CD1c-positive myeloid dendritic cell (primary cell): ENCODE measurements at regions not wholly inside any gene's neighbourhood (a gene's known extent, or its start where the extent isn't known, plus 50 kb on each side); places are given as distances from the start of the nearest gene placed in this dataset.

ENCODE experiments used
- DNase-seq: peaks from one replicate; pipeline ENCODE4 v3.0.0-alpha.2; 2016; ENCODE audit errors: extremely low spot score

DNA sequence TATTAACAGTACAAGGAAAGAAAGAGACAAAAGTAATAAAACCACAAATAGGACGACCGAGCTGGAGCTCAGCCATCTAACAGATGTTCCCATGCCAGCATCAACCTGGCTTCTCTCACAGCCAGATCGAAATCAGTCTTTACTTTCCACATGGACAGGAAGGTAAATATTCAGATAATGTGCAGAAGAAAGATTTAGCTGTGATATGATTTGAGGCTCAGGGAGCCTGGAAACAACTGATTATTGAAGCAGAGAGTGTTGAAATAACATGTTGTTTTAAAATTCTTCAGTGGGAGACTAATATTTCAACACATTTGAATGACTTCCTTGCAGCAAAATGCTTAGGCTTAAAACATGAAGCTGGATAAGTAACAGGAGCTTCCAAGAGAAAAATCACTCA, 546.8 kb downstream of the ETS1 start:
- DNase-seq: peak; percentile 8

- DNase-seq: peak; percentile 81
These were observed 548.0 kb downstream of the ETS1 start for GRCh38 chr11:128039140-128040021.

DNA sequence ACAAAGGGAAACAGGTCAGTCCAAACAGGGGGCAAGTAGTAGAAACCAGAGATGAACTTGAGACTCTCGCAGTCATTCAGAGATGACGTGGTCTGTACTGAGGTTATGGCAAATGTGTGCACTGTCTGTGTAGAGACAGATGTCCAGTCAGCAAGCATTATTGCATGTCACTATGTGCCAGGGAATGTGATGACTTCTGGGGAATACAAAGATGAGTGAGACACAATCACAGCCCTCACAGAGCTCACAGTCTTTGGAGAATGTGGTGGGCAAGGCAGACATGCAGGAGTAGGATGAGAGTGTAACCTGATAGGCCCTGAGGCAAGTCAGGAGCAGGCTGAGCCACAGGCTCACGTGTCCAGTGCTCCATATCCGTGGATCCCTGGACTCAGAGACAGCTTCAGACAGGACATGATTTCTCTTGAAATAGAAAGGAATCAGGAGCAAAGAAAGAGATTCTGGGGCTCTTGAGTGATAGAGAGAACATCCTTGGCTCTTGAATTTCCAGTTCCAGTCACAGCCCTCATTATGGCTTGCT, 550.7 kb downstream of the ETS1 start:
- DNase-seq: no peak

DNA sequence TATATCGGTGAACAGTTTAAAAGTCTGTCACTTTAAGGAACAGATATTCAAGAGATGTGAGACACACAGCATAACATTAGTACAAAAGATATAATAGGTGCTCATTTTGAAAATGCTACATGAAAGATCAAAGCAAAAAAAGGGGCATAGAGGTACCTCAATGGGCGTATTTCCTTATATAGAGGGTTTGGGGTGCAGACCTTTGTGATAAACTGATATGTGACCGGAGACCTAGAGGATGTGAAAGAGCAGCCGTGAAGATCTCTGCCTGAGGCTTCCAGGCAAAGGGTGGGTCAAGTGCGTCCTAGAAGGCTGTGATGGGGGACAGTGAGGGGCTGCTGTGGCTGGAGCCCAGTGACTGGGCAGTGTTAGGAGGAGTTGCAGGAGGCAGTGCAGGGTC, 551.4 kb downstream of the ETS1 start:
- no peak for DNase-seq

DNA sequence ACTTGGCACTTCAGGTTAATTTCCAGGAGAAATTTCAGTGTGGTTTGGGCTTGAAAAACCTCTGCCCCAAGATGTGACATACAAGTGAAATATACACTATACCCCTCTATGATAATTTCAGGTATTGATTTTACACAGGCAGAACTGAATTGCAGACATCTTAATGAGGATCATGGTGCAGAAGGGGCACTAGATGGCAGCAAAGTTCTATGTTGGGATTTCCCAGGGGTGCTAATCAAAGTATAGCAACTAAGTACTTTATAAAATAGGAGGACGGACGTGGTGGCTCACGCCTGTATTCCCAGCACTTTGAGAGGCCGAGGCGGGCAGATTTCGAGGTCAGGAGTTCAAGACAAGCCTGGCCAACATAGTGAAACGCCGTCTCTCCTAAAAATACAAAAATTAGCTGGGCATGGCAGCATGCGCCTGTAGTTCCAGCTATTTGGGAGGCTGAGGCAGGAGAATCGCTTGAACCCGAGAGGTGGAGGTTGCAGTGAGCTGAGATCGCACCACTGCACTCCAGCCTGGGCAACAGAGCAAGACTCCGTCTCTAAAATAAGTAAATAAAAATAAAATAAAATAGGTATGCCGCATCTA, 555.7 kb downstream of the ETS1 start:
- peak; percentile 80 for DNase-seq

GRCh38 chr11:128029219-128029722, 558.1 kb downstream of the ETS1 start:
- no peak for DNase-seq

- DNase-seq: peak; percentile 32
These were observed 560.8 kb downstream of the ETS1 start for GRCh38 chr11:128026596-128026995.

GRCh38 chr11:128022761-128023160, 564.6 kb downstream of the ETS1 start:
- no peak for DNase-seq

GRCh38 chr11:128022007-128022368, 565.4 kb downstream of the ETS1 start:
- no peak for DNase-seq

GRCh38 chr11:128021349-128022006, 565.9 kb downstream of the ETS1 start:
- no peak for DNase-seq

GRCh38 chr11:128018692-128019091, 568.7 kb downstream of the ETS1 start:
- no peak for DNase-seq

GRCh38 chr11:128005562-128005961, 581.8 kb downstream of the ETS1 start:
- no peak for DNase-seq

DNA sequence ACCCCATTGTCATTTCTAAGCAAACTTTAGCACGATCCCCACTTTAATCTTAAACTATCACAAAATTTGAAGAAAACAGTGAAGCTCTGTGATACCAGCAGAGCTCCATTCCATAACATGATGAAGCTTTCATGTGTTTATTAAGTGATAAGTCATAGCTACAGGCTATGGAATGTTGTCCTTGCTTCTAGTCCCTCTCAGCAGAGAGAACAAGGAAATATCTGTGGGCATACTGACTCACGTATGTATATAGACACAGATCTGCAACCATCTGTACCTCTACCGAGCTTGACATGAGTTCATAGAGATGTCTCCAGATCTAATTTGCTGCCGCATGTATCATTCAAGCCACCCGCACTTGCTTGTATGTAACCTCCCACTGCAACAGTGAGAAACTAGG, 588.9 kb downstream of the ETS1 start:
- DNase-seq: no peak

DNA sequence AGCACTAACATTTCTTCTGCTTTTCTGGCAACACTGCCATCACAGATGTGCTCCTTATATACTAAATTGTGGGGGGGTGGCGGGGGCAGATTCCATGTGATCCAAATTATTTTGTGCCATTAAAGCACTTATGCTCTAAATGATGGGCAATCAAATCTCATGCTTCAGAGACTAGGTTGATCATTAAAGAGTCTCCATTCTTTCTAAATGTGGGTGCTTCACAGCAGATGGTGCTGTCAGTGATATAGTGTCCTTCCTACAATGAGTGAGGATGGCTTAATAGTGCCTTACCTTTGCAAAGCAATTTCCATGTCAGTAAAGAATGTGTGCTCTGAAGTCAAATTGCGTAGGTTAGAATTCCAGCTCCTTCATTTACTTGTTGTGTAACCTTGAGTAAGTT, 589.8 kb downstream of the ETS1 start:
- DNase-seq: no peak

DNA sequence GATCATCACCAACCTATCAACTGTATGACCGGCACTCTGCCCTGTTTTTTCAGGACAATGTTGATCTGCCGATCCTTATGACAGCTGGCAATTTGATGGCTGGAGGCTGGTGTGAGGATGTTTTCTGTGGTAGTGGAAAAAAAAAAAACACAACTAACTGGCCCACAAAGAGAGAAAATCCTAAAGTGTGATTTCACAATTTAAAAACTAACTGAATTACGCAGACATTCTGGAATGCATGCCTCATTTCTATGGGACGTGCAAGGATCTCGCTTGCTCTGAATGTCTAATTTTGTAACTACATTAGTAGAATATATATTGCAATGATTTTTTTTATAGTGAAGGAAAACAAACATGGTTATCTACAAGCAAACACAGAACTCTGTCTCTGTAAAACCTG, 590.5 kb downstream of the ETS1 start:
- DNase-seq: no peak

DNA sequence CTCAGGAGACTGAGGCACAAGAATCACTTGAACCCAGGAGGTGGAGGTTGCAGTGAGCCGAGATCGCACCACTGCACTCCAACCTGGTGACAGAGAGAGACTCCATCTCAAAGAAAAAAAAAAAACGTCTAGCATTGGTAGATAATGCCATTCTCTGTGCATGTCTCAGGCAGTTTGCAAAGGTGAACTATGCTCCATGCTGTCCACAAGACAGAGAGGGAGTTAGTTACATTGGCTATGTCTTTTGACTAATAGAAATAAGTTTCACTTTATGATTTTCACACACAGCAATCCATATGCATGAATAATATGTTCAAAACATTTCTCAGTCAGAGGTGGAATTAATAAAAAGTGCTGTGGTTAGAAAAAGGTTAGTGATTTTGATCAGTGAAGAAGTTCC, 591.4 kb downstream of the ETS1 start:
- no peak for DNase-seq

- DNase-seq: no peak
These were observed 592.6 kb downstream of the ETS1 start for GRCh38 chr11:127994736-127995135.

- DNase-seq: no peak
These were observed 593.6 kb downstream of the ETS1 start for GRCh38 chr11:127993788-127994187.

GRCh38 chr11:127993281-127993680, 594.1 kb downstream of the ETS1 start:
- DNase-seq: no peak

DNA sequence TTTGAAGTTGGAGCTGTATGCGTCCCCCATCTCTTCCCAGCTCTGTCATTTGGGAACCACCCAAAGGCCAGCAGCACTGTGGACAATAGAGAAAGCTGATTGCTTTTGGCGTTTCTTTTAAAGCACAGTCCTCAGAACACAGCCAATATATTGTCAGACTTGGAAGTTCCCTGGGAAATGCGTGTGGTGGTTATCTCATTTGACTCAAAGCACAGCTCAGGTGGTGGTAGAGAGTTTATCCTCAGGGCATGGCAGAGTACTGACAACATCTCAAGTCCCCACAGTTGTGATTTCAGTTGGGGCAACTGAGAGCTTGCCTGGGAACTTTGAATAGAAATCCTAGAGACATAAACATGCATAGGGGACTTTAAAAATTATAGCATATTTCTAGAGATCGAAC, 601.3 kb downstream of the ETS1 start:
- no peak for DNase-seq

- no peak for DNase-seq
These were observed 614.5 kb downstream of the ETS1 start for GRCh38 chr11:127972816-127973215.

DNA sequence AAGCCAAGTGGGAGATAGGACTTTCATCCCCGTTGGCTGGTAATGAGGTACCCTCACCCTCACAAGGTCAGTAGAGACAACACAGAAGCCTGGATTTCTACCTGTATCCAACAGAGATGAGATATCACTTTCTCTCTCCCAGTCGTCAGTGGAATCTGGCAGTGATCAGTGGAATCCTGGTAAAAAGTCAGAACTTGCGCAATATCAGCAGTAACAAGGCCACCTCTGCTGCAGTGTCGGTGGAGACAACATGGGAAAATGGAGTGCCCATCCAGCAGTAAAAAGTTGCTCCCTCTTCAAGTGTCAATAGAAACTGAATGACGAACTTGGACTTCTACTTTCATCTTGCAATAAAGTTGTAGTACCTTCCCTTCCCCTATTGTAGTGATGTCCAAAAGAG, 615.9 kb downstream of the ETS1 start:
- no peak for DNase-seq

DNA sequence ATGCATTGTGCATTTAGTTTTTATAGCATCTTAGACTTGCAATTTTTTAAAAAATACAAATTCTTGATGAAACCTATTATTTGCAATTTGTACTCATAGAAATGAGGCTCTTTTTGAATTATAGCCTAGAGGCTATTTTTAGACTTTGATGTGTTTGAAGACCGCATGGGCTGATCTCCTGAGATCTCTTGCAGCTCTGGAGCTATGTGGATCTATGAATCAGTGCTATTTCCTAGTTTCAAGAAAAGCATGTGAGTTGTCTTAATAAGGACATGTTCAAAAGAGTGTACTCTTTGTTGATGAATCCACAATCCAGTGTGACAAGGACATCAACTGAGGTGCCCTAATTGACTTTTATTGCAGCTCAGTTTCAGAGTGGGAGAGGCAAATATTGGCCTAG, 620.5 kb downstream of the ETS1 start:
- DNase-seq: no peak
